Activated CD8-positive, alpha-beta memory T cell treated with anti-CD3 and anti-CD28 coated beads, Interleukin-2, amount 50 U/mL, for 48 hours (primary cell): ENCODE measurements at regions not wholly inside any gene's neighbourhood (a gene's known extent, or its start where the extent isn't known, plus 50 kb on each side); places are given as distances from the start of the nearest gene placed in this dataset.
A peak's percentile ranks its signal among the peaks of the same experiment; 100 is the strongest.

ENCODE experiments used
- DNase-seq: peaks from one replicate; pipeline ENCODE4 v3.0.0-alpha.2; 2020

- peak; percentile 30 for DNase-seq
These were observed 199.0 kb upstream of the MVB12B start for GRCh38 chr9:126127591-126127990.

GRCh38 chr9:126128494-126129142 lies 198.0 kb upstream of the MVB12B start:
- peak; percentile 15 for DNase-seq

GRCh38 chr9:126131066-126132010 lies 195.3 kb upstream of the MVB12B start:
- DNase-seq: peak; percentile 26

GRCh38 chr9:126132746-126133145 lies 193.9 kb upstream of the MVB12B start:
- no peak for DNase-seq

- no peak for DNase-seq
These were observed 182.4 kb upstream of the MVB12B start for GRCh38 chr9:126144196-126144595.

GRCh38 chr9:126144603-126145456 lies 181.8 kb upstream of the MVB12B start:
- peak; percentile 33 for DNase-seq

- no peak for DNase-seq
These were observed 180.8 kb upstream of the MVB12B start for GRCh38 chr9:126145887-126146253.

GRCh38 chr9:126146254-126147145 lies 180.1 kb upstream of the MVB12B start:
- DNase-seq: peak; percentile 62

- DNase-seq: no peak
These were observed 179.3 kb upstream of the MVB12B start for GRCh38 chr9:126147186-126147935.

- peak; percentile 29 for DNase-seq
These were observed 178.4 kb upstream of the MVB12B start for GRCh38 chr9:126147936-126148870.

- peak; percentile 7 for DNase-seq
These were observed 177.6 kb upstream of the MVB12B start for GRCh38 chr9:126148994-126149393.

- DNase-seq: peak; percentile 38
These were observed 177.0 kb upstream of the MVB12B start for GRCh38 chr9:126149661-126150060.

- peak; percentile 22 for DNase-seq
These were observed 176.1 kb upstream of the MVB12B start for GRCh38 chr9:126150411-126151030.

GRCh38 chr9:126151031-126151685 lies 175.5 kb upstream of the MVB12B start:
- DNase-seq: peak; percentile 22

- peak; percentile 26 for DNase-seq
These were observed 174.9 kb upstream of the MVB12B start for GRCh38 chr9:126151686-126152134.

GRCh38 chr9:126152622-126153362 lies 173.8 kb upstream of the MVB12B start:
- no peak for DNase-seq

GRCh38 chr9:126153382-126153781 lies 173.2 kb upstream of the MVB12B start:
- no peak for DNase-seq

GRCh38 chr9:126154182-126154827 lies 172.3 kb upstream of the MVB12B start:
- DNase-seq: peak; percentile 32
